Neural progenitor cell (in vitro differentiated cells): ENCODE measurements at regions not wholly inside any gene's neighbourhood (a gene's known extent, or its start where the extent isn't known, plus 50 kb on each side); places are given as distances from the start of the nearest gene placed in this dataset.

Source experiments
- DNase-seq: peaks from one replicate; pipeline ENCODE4 v3.0.0-alpha.2; 2016; ENCODE audit warnings: low spot score
- H2AFZ ChIP-seq: fragments of 200-600 bp; sonication (generic); replicated peaks from 2 replicates; pipeline ENCODE4 v1.6.1; 2016; ENCODE audit warnings: antibody characterized with exemption
- H3F3A ChIP-seq: fragments of 200-600 bp; sonication (generic); 2 replicates; pipeline ENCODE4 v1.6.1; 2016; ENCODE audit warnings: antibody characterized with exemption, low read depth
- H3K27ac ChIP-seq: fragments of 200-600 bp; sonication (generic); 2 replicates; pipeline ENCODE4 v1.5.1; 2016; ENCODE audit warnings: mild to moderate bottlenecking
- H3K27me3 ChIP-seq: fragments of 200-600 bp; sonication (generic); 2 replicates; pipeline ENCODE4 v1.6.1; 2016; ENCODE audit warnings: mild to moderate bottlenecking, moderate library complexity
- H3K36me3 ChIP-seq: fragments of 200-600 bp; sonication (generic); 2 replicates; pipeline ENCODE4 v1.5.1; 2016
- H3K4me1 ChIP-seq: fragments of 200-600 bp; sonication (generic); 2 replicates; pipeline ENCODE4 v1.6.1; 2016; ENCODE audit warnings: mixed run types
- H3K4me2 ChIP-seq: fragments of 200-600 bp; sonication (generic); 2 replicates; pipeline ENCODE4 v1.6.1; 2016
- H3K4me3 ChIP-seq: fragments of 200-600 bp; sonication (generic); 2 replicates; pipeline ENCODE4 v1.5.1; 2016
- H3K79me2 ChIP-seq: fragments of 200-600 bp; sonication (generic); 2 replicates; pipeline ENCODE4 v1.6.1; 2016; ENCODE audit warnings: low read depth
- H3K9ac ChIP-seq: fragments of 200-600 bp; sonication (generic); 2 replicates; pipeline ENCODE4 v1.6.1; 2016
- H3K9me3 ChIP-seq: fragments of 200-600 bp; sonication (generic); 2 replicates; pipeline ENCODE4 v1.5.1; 2016; ENCODE audit warnings: low read depth
- H4K20me1 ChIP-seq: fragments of 200-600 bp; sonication (generic); 2 replicates; pipeline ENCODE4 v1.6.1; 2016; ENCODE audit warnings: low read depth
- H3K27ac Mint-ChIP-seq: 3 replicates; pipeline ENCODE4 v1.8.0; 2021; ENCODE audit warnings: mixed read lengths
- H3K27me3 Mint-ChIP-seq: 2 replicates; pipeline ENCODE4 v1.8.0; 2022; ENCODE audit warnings: low read depth, mild to moderate bottlenecking, inconsistent platforms, moderate library complexity, mixed read lengths; ENCODE audit not compliant: insufficient read depth
- H3K36me3 Mint-ChIP-seq: 3 replicates; pipeline ENCODE4 v1.8.0; 2021; ENCODE audit warnings: mixed read lengths
- H3K4me1 Mint-ChIP-seq: 3 replicates; pipeline ENCODE4 v1.8.0; 2021; ENCODE audit warnings: mixed read lengths
- H3K4me3 Mint-ChIP-seq: 3 replicates; pipeline ENCODE4 v1.8.0; 2021; ENCODE audit warnings: mild to moderate bottlenecking, moderate library complexity, mixed read lengths
- H3K9me3 Mint-ChIP-seq: 3 replicates; pipeline ENCODE4 v1.8.0; 2020; ENCODE audit warnings: mixed read lengths
- EZH2 ChIP-seq: fragments of 200-600 bp; sonication (generic); IDR thresholded peaks from 2 replicates; pipeline ENCODE4 v1.6.1; 2017; ENCODE audit warnings: antibody characterized with exemption, mild to moderate bottlenecking, moderate library complexity
- EZH2phosphoT487 ChIP-seq: fragments of 200-600 bp; sonication (generic); IDR thresholded peaks from 2 replicates; pipeline ENCODE4 v1.6.1; 2017; ENCODE audit warnings: antibody characterized with exemption
- TF ChIP-seq, protein P1 (sequence below): fragments of 200-600 bp; sonication (generic); IDR thresholded peaks from 2 replicates; pipeline ENCODE4 v1.5.1; 2017; ENCODE audit warnings: antibody characterized with exemption, mild to moderate bottlenecking

- no peak overlapping the region for H3K9ac ChIP-seq
Observed at GRCh38 chr15:97652700-97653167, 307.8 kb upstream of the ARRDC4 start.

DNA sequence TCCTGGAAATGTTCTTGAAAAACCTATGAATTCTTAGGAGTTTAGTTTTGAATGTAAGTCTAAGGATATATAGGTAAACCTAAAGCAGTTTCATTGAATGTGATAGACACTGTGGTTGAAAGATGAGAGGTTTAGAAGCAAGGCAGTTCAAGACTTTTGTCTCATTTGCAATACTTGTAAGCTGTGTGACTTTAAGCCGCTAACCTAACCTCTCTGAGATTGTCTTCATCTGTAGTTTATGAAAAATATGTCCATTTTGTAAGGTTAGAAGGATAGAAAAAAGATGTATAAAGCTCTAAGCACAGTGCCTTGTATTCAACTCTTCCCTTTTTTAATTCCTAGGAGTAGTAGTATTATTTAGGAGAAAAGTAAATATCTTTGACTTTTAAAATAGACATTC is 306.6 kb upstream of the ARRDC4 start:
- H3F3A ChIP-seq = no peaks in the 10 kb centered on the region
- Mint-ChIP-seq H3K36me3 (no peaks in the 10 kb centered on the region), H3K4me1 (peaks cover 20% of the 10 kb centered on the region), H3K27me3 (peaks cover 8% of the 10 kb centered on the region), H3K4me3 (no peak overlapping the region), H3K9me3 (no peaks in the 10 kb centered on the region), H3K27ac (no peak overlapping the region)
- H3K9ac ChIP-seq = no peak overlapping the region
- no peaks in the 10 kb centered on the region for H3K79me2 ChIP-seq
- no peak overlapping the region for H3K4me3 ChIP-seq
- H3K4me1 ChIP-seq = peaks cover 14% of the 10 kb centered on the region
- DNase-seq = no peak
- H3K27me3 ChIP-seq = peaks cover 34% of the 10 kb centered on the region
- no peaks in the 10 kb centered on the region for H4K20me1 ChIP-seq
- H3K4me2 ChIP-seq = no peak overlapping the region
- no peaks in the 10 kb centered on the region for H3K9me3 ChIP-seq
- no peak overlapping the region for H3K27ac ChIP-seq
- H3K36me3 ChIP-seq = no peaks in the 10 kb centered on the region
- TF ChIP-seq, protein P1, sequence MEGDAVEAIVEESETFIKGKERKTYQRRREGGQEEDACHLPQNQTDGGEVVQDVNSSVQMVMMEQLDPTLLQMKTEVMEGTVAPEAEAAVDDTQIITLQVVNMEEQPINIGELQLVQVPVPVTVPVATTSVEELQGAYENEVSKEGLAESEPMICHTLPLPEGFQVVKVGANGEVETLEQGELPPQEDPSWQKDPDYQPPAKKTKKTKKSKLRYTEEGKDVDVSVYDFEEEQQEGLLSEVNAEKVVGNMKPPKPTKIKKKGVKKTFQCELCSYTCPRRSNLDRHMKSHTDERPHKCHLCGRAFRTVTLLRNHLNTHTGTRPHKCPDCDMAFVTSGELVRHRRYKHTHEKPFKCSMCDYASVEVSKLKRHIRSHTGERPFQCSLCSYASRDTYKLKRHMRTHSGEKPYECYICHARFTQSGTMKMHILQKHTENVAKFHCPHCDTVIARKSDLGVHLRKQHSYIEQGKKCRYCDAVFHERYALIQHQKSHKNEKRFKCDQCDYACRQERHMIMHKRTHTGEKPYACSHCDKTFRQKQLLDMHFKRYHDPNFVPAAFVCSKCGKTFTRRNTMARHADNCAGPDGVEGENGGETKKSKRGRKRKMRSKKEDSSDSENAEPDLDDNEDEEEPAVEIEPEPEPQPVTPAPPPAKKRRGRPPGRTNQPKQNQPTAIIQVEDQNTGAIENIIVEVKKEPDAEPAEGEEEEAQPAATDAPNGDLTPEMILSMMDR = no peak
- TF ChIP-seq EZH2 (no peak), EZH2phosphoT487 (no peak)
- H2AFZ ChIP-seq = no peak overlapping the region

More at GRCh38 chr15:97652700-97653167, 307.8 kb upstream of the ARRDC4 start:
- DNase-seq = peak; percentile 80
- Histone ChIP-seq H4K20me1 (no peaks in the 10 kb centered on the region), H2AFZ (peak overlapping the region; percentile 86), H3K4me2 (peak overlapping the region; percentile 95), H3K4me3 (peak overlapping the region; percentile 50), H3K36me3 (no peaks in the 10 kb centered on the region), H3F3A (no peaks in the 10 kb centered on the region), H3K27ac (no peak overlapping the region), H3K4me1 (peaks cover 14% of the 10 kb centered on the region), H3K27me3 (peaks cover 34% of the 10 kb centered on the region), H3K9me3 (no peaks in the 10 kb centered on the region), H3K79me2 (no peaks in the 10 kb centered on the region)
- Mint-ChIP-seq H3K4me1 (peaks cover 20% of the 10 kb centered on the region), H3K27me3 (peaks cover 8% of the 10 kb centered on the region), H3K9me3 (no peaks in the 10 kb centered on the region), H3K36me3 (no peaks in the 10 kb centered on the region), H3K27ac (no peak overlapping the region), H3K4me3 (peak overlapping the region; percentile 79)
- TF ChIP-seq, protein P1 = no peak
- peak; percentile 58 for TF ChIP-seq EZH2
- TF ChIP-seq EZH2phosphoT487 = peak; percentile 43

DNA sequence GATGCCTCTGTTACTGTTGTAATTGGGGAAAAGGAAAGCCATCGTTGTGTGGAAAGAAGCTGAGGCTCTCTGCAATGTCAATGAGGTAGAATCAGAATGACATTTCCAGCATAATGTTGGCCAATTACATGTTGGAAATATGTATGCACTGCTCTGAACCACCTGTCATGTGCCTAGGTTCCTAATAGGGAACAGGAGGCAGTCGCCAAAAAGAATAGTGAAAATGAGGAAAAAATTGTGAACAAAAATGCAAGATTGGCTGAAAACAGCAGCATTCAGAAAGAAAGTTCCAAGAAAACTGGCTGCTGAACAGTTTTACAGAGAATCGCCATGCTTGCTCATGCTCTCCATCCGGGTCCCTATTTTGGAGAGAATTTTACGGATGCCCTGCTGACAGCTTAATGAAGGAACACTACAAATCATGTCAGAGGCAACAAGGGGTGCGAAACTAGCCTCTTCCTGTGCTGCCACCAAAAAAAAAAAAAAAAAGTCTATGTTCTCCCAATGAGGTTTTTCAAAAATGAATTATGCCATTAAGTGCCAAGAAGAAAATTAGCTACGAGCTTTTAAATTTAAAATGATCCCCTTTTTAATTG is 305.9 kb upstream of the ARRDC4 start:
- H3K9me3 Mint-ChIP-seq = no peaks in the 10 kb centered on the region
- peaks cover 34% of the 10 kb centered on the region for H3K27me3 ChIP-seq
- peaks cover 14% of the 10 kb centered on the region for H3K4me1 ChIP-seq
- peaks cover 20% of the 10 kb centered on the region for H3K4me1 Mint-ChIP-seq
- TF ChIP-seq EZH2 = no peak
- TF ChIP-seq, protein P1 = no peak
- TF ChIP-seq EZH2phosphoT487 = no peak
- DNase-seq = no peak
- H3K79me2 ChIP-seq = no peaks in the 10 kb centered on the region
- no peak overlapping the region for H3K27ac ChIP-seq
- H3K27me3 Mint-ChIP-seq = peaks cover 8% of the 10 kb centered on the region
- no peak overlapping the region for H3K9ac ChIP-seq
- no peaks in the 10 kb centered on the region for H3K36me3 Mint-ChIP-seq
- H3K4me3 ChIP-seq = no peak overlapping the region
- H3K36me3 ChIP-seq = no peaks in the 10 kb centered on the region
- H3K4me3 Mint-ChIP-seq = no peak overlapping the region
- no peak overlapping the region for H3K4me2 ChIP-seq
- no peak overlapping the region for H3K27ac Mint-ChIP-seq
- no peaks in the 10 kb centered on the region for H3F3A ChIP-seq
- H4K20me1 ChIP-seq = no peaks in the 10 kb centered on the region
- no peaks in the 10 kb centered on the region for H3K9me3 ChIP-seq
- H2AFZ ChIP-seq = no peak overlapping the region
